Fibroblast of skin of left biceps (primary cell): ENCODE measurements at regions not wholly inside any gene's neighbourhood (a gene's known extent, or its start where the extent isn't known, plus 50 kb on each side); places are given as distances from the start of the nearest gene placed in this dataset.

Experiments used
- DNase-seq, 2 experiments: peaks; one replicate each; pipeline ENCODE4 v3.0.0-alpha.2; 2013; ENCODE audit warnings: low read depth in 2 of 2

- no peak for DNase-seq
Observed at GRCh38 chr19:29096896-29097295, 116.1 kb downstream of the UQCRFS1 start.

DNA sequence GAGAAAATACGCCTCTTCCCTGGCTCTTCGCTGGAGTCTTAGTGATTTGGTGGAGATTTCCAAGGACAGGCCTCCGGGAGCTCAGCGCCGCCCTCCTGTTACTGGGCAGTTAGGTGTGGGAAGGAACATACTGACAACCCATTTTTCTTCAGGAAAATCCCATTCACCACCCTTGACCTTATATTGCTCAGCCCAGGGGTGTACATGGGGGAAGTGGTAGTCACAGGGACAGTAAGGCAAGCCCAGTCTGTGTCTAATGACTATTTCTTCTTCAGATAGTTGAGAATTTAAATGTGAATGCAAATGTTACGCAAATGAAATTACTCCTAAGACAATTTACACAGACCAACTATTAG is 119.4 kb downstream of the UQCRFS1 start:
- DNase-seq, result no peak

DNA sequence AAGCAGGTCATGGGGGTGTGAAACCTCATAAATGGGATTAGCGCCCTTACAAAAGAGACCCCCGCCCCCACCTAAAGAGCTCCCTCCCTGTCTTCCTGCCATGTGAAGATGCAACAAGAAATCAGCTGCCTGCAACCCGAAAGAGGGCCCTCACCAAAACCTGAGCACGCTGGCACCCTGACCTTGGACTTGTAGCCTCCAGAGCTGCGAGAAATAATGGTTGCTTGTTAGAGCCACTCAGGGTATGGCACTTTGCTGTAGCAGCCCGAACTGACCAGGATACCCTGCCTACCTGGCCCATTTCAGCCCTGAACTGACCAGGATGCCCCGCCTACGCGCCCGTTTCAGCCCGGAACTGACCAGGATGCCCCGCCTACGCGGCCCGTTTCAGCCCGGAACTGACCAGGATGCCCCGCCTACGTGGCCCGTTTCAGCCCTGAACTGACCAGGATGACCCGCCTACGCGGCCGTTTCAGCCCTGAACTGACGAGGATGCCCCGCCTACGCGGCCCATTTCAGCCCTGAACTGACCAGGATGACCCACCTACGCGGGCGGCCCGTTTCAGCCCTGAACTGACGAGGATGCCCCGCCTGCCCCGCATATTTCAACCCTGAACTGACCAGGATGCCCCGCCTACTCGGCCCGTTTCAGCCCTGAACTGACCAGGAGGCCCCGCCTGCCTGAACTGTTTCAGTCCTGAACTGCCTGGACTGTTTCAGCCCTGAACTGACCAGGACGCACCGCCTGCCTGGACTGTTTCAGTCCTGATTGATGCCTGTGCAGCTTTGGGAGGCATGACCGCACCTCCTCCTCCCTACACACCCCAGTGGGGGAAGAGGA is 120.0 kb downstream of the UQCRFS1 start:
- no peak for DNase-seq

DNA sequence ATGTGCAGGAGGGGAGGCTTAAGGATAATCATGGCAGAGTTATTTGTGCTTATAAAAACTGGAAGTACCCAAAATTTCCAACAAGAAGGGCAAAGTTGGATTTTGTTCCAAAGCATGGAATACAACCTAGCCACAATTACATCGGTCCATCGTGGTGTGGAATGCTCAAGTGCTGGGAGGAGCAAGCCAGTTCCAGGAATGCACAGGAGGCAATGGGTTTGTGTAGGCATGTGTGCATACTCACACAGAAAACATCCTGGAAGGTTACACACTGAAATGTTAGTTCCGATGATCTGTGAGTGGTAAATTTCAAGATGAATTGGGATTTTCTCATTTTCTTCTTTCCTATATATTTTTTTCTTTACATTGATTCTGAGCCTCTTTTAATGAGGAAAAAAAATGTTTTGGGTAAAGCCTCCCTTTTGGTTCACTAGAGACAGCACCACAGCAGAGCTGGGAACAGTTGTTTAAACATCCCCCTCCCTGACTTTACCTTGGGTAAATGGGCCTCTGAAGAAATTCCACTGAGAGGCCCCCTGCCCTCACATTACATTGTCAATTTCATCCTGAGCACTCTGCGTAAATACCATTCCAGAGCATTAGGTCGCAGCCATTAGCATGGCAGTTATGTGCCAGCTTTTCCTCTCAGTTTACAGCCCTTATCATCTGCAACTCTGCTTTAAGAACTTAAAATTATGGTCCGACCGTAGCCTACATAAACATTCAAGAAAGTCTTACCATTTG is 122.0 kb downstream of the UQCRFS1 start:
- DNase-seq, result no peak

- no peak for DNase-seq
Observed at GRCh38 chr19:29089315-29089870, 123.6 kb downstream of the UQCRFS1 start.

GRCh38 chr19:29088761-29089160 is 124.2 kb downstream of the UQCRFS1 start:
- no peak for DNase-seq

DNA sequence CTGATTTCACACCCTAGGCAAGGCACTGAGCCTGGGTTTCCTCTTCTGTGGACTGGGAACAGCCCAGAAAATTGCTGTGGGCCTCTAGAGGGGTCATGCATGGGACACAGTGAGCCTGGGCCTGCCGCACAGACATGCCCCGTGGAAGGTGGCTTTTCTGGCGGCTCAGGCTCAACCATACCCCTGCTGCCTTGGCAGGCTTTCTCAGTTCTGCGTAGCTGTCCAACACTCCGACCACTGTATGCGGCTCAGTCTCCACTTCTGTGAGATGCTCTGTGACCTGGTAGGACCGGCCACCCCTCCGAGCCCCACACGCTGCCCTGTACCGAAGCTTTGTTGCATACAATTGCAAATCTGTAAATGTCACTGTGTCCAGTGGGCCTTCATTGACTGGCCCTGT is 126.3 kb downstream of the UQCRFS1 start:
- DNase-seq, result no peak

DNA sequence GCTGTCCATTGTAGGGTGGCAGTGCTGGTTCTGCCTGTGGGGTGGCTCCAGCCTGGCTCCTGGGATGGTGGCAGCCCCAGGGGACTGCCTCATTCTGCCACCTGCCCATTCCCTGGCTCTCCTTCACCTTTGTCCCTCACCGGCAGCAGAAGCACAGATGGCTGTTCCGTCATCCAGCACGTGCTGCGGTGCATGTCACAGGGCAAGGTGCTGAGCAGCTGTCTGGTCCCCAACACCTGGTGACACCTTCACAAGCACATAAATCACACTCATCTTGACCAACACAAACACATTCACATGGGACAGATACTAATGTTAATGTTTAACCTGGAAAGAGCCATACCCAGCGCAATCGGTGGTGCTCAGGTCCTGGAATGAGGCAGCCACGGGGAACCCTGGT is 126.8 kb downstream of the UQCRFS1 start:
- DNase-seq, result no peak

- DNase-seq, result no peak
Observed at GRCh38 chr19:29085630-29086029, 127.3 kb downstream of the UQCRFS1 start.

GRCh38 chr19:29085206-29085605 is 127.7 kb downstream of the UQCRFS1 start:
- DNase-seq, result no peak

DNA sequence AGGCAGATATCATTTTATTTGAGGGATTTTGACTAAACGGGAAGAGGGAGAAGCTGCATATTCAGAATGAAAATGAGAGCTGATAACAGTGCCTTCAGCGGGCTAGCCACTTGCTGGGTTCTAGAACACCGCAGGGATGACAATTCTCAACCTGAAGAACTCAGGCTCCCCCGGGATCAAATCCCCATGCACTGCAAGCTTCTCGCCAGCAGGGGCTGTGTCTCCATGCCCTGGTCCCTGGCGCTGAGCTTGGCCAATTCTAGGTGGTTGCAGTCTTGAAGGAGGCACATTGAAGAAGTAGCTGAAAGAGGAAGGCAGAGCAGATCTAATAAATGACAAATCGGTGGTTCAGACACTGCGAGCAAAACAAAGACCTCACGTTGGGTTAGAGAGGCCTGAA is 128.7 kb downstream of the UQCRFS1 start:
- DNase-seq, result no peak

DNA sequence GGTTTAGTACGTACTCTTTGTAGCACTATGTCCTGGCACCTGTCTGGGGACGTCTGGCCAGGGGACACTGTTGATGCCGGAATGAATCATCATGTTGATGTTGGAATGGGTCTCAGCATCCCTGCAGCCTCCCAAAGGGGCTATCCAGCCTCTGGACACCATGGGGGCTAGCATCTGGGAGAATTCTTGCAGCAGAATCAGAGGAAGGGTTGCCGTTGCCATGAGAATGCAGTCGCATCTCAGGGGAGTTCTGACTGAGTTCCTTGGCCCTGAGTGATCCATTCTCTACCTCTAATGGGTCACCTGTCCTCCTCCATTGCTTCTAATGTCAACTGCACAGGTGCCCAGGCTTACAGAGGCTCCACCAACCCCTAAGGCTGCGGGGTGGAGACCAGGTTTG is 129.1 kb downstream of the UQCRFS1 start:
- DNase-seq, result no peak

- DNase-seq, result peak; percentile 25
Observed at GRCh38 chr19:29079356-29080032, 133.5 kb downstream of the UQCRFS1 start.

DNA sequence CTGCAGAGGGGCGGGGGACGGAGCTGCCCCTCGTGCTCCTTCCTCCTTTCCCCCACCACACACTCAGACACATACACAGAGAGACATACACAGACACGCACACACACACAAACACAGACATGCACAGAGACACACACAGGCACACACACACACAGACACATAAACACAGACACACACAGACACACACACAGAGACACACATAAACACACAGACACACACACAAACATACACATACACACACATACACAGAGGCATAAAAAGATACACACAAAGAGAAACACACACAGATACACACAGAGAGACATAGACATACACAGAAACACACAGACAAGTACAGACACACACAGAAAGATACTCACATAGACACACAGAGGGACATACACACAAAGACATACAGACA is 136.0 kb downstream of the UQCRFS1 start:
- no peak for DNase-seq

DNA sequence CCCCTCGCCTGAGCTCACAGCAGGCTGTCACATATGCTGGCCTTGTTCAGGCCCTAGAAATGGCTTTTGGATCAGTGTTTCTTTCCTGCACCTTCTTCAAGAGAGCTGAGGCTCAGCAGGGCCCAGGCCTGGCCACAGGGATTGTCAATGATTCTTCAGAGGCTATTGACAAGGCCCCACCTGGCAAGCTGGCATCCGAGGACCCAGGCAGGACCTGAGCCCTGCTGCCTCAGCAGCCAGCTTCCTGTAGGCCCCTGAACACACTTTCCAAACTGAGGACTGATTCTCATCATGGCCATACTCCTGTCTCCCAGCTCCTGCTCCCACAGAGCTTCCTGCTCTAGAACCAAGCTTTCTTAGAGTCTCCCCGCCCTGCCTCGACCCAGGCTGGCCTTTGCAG is 136.8 kb downstream of the UQCRFS1 start:
- DNase-seq, result no peak

DNA sequence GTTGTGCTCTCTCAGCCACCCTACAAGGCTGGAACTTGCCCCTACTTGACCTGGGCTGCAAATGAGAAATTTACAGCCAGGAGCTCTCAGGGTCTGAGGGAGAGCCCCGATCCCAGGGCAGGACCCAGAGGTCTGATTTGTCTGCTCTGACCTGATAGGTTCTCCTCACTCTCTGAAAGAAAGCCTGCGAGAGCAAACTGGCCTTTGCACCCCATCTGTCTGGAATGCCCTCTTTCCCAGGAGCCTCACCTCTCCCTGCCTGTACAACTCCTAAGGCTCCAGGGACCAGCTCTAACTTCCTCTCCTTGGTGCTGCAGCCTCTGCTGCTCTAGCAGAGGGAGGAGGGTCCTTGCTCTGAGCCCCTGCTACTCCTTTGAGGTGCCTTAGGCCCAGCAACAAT is 137.8 kb downstream of the UQCRFS1 start:
- DNase-seq, result no peak

- DNase-seq, result no peak
Observed at GRCh38 chr19:29074579-29074978, 138.4 kb downstream of the UQCRFS1 start.

DNA sequence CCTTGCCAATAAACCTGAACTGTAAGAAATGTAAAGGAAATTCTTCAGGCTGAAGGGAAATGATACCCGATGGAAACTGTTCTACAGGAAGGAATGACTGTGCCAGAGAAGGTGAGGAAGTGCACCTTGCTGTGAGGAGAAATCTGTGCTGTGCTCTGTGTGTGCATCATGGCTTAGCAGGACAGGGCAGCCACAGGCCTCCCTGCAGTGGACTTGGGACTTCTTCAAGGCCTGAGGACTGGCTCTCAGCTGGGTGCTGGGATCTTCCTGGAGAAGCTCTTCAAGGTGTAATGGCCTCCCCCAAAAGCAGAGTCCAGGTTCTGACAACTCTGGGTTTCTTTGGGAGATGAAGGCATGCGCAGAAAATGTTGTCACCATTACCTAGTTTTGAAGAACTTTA is 145.1 kb downstream of the UQCRFS1 start:
- no peak for DNase-seq

- DNase-seq, result no peak
Observed at GRCh38 chr19:29062475-29063435, 150.2 kb downstream of the UQCRFS1 start.

DNA sequence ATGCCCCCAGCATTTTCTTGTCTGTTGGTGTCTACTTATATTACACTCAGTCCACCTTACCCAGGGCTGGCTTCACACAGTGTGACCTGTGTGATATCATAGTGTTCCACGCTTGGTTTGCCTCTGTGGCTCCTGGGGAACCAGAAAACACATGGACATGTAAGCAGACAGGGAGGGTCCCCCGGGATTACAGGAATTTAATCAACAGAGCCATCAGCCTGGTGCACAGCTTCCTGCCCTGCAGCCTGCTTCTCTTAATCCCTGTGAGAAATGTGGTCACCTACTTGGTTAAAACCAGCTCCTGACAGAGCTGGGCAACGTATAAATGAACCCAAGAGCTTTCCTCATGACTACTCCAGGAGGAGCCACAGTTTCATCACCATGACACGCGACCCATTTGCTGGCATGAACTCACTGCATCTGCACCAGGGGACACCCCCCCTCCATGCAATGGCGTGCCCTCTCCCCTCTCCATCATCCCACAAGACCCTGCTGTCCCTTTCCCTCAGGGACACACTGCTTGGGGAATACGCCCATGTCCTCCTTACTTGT is 152.1 kb downstream of the UQCRFS1 start:
- no peak for DNase-seq

DNA sequence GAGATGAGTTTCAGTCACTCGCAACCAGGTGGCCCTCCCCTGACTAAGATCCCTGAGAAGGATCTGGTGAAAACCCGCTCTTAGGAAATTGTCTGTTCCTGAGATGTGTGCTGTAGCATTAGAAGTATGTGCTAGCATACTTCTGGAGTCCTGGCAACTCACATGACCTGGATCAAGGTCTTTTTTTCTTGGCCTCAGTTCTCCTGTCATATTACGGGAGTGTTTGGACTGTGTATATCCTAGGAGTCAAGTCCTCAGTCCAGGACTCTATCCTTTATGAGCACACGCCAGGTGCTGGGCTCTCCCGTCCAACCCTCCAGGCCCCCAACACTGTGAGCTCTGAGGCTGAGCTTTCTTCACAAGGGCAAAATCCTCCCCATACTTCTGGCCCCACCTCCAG is 156.4 kb downstream of the UQCRFS1 start:
- DNase-seq, result no peak
